ENCODE measurements at regions not wholly inside any gene's neighbourhood (a gene's known extent, or its start where the extent isn't known, plus 50 kb on each side); places are given as distances from the start of the nearest gene placed in this dataset.

DNA sequence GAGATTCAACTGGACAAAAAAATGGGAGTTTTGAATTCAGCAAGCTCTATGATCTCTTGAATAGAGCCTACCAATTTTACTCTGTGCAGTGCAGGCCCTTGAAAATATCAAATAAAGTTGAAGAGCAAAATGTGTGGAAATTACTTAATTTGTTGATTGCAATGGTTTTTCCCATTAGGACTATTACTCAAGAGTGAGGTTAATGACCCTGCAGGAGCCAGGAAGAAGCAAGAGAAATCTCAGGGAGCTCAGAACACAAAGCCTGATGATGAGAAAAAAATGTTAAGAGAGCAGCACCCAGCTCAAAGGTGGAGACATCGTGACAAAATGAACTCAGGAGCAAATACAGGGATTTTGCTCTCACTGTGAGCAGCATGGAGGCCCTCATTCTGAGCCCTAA is 337.6 kb upstream of the TRIB2 start:
- TF ChIP-seq CTCF (IDR thresholded peaks at IDR 0.05) (no peak), POLR2A (IDR thresholded peaks at IDR 0.05) (no peak)
